ENCODE measurements at regions not wholly inside any gene's neighbourhood (a gene's known extent, or its start where the extent isn't known, plus 50 kb on each side); places are given as distances from the start of the nearest gene placed in this dataset.
"Not testable (repeated sequence)": the region's sequence is repeated elsewhere in the genome, so short reads cannot be mapped to it uniquely, and the experiment has no call there.

DNA sequence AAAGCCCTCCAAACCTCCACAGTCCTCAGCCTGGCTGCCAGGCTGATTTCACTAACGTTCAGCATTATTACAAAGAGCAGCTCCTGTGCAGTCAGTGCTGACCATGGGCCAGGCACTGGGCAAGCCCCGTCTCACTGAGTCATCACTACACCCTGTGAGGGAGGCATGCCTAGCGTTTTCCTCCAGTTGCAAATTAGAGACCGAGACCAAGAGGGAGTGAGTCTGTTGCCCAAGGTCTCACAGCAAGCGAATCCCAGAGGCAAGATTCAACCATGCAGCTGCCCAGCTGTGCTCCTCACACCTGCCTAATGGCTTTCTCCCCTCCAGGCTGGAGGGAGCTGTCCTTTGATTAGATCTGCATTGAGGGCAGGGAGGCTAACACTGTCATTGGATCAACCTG, 229.3 kb upstream of the LHX5 start:
- no peak for DNase-seq (ENCODE audit: low read depth)
- TF ChIP-seq, protein P1, sequence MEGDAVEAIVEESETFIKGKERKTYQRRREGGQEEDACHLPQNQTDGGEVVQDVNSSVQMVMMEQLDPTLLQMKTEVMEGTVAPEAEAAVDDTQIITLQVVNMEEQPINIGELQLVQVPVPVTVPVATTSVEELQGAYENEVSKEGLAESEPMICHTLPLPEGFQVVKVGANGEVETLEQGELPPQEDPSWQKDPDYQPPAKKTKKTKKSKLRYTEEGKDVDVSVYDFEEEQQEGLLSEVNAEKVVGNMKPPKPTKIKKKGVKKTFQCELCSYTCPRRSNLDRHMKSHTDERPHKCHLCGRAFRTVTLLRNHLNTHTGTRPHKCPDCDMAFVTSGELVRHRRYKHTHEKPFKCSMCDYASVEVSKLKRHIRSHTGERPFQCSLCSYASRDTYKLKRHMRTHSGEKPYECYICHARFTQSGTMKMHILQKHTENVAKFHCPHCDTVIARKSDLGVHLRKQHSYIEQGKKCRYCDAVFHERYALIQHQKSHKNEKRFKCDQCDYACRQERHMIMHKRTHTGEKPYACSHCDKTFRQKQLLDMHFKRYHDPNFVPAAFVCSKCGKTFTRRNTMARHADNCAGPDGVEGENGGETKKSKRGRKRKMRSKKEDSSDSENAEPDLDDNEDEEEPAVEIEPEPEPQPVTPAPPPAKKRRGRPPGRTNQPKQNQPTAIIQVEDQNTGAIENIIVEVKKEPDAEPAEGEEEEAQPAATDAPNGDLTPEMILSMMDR (conservative IDR thresholded peaks at IDR 0.05; ENCODE audit: low read depth, low read length), result no peak
- H3K4me3 ChIP-seq (ENCODE audit: low read length), result no peak overlapping the region

DNA sequence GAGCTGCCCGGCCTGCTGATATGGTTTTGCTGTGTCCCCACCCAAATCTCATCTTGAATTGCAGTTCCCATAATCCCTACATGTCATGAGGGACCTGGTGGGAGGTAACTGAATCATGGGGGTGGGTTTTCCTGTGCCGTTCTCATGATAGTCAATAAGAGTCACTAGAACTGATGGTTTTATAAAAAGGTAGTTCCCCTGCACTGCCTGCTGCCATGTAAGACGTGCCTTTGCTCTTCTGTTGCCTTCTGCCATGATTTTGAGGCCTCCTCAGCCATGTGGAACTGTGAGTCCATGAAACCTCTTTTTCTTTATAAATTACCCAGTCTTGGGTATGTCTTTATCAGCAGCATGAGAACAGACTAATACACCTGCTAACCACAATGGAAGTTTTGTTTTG, 228.3 kb upstream of the LHX5 start:
- H3K4me3 ChIP-seq (ENCODE audit: low read length); DNase-seq (ENCODE audit: low read depth): not testable (repeated sequence)

DNA sequence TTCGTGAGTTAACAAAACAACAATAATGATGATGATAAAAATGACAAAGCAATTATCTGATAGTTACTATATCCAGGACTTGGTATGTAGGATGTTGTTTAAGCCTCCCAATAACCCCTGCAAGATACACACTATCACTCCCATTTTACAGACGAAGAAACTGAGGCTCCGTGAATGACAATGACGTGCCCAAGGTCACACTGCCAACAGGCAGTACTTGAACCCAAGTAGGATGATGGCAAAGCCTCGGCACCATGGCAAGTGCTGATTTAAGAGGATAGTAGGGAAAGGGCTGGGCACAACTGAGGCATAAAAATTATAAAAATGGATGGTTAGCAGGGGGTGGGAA, 226.8 kb upstream of the LHX5 start:
- DNase-seq (ENCODE audit: low read depth), result no peak

DNA sequence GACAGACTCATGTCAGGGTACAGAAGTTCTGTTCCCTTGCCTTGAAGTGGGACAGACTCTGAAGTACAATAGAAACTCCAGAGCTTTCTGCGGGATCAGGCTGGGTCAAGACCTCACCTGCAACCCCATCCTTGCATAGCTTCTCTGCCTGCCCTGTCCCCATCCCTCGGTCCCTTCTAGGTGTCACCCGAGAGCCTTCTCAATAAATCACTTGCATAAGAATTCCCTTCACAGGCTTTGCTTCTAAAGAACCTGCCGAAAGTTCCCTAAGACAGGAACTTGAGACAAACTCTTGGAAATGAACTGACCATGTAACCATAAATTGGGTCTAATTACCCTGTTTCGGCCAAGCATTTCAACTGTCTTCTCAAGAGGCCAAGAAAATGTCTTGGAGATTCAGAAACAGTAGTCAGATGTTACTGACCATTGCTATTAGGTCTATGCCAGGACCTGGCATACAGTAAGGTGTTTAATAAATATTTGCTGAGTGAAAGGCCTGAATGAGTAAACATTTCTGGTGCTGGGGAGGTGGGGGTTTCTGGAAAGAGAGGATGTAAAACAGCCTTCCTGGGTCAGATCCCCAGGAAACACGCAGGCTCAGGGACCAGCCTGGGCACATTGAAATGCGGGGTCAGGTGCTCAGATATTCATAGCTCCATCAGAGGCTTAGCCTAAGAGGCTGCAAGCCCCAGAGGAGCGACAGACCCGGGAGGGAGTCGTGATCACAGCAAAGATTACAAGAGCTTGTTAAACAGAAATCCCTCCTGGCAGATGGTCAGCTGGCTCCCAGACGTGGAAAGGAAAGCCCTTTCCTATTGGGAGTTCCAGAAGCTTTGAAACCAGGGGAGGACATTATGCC, 226.2 kb upstream of the LHX5 start:
- no peak for DNase-seq (ENCODE audit: low read depth)
- H3K4me3 ChIP-seq (ENCODE audit: low read length), result no peak overlapping the region
- TF ChIP-seq, protein P1 (conservative IDR thresholded peaks at IDR 0.05; ENCODE audit: low read depth, low read length), result no peak

More for the DNA sequence above, 226.8 kb upstream of the LHX5 start:
- H3K4me3 ChIP-seq (ENCODE audit: low read length), result no peak overlapping the region
- TF ChIP-seq, protein P1 (conservative IDR thresholded peaks at IDR 0.05; ENCODE audit: low read depth, low read length), result no peak

DNA sequence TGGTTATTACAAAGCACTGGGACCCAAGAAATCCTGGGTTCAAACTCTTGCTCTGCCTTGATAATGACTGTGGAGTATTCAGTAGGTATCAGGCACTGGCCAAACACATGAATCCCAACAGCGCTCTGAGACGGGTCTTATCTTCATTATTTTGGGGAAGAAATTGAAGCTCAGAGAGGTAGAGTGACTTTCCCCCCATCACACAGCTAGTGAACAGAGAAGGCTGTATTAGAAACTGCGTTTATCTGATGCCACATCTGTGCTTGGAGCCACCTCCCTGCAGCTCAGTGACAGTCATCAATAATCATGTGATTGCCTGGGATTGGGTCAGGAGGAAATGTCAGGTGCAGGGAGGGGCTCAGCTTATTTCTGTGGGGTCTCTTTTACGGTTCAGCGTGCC, 225.4 kb upstream of the LHX5 start:
- no peak for DNase-seq (ENCODE audit: low read depth)
- H3K4me3 ChIP-seq (ENCODE audit: low read length), result no peak overlapping the region
- TF ChIP-seq, protein P1 (conservative IDR thresholded peaks at IDR 0.05; ENCODE audit: low read depth, low read length), result no peak

DNA sequence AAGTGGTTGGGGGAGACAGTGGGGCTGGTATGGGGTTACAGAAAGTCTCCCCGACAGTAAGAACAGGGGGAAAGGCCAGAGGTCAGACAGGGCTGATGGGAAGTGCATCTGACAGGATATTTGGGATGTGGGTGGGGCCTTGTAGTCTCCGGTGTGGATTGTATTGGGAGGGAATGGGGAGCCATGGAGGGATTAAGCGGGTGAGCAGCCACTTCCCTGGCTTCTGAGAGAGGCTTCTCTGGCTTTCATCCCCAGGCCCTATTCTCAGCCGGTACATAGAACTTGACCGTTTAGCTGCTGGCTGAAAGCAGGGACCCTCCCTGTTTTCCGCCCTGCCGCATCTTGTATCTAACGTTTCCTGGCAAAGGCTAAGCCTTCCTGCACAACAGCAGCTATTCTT, 222.0 kb upstream of the LHX5 start:
- H3K4me3 ChIP-seq (ENCODE audit: low read length), result no peak overlapping the region
- DNase-seq (ENCODE audit: low read depth), result no peak
- TF ChIP-seq, protein P1 (conservative IDR thresholded peaks at IDR 0.05; ENCODE audit: low read depth, low read length), result no peak

DNA sequence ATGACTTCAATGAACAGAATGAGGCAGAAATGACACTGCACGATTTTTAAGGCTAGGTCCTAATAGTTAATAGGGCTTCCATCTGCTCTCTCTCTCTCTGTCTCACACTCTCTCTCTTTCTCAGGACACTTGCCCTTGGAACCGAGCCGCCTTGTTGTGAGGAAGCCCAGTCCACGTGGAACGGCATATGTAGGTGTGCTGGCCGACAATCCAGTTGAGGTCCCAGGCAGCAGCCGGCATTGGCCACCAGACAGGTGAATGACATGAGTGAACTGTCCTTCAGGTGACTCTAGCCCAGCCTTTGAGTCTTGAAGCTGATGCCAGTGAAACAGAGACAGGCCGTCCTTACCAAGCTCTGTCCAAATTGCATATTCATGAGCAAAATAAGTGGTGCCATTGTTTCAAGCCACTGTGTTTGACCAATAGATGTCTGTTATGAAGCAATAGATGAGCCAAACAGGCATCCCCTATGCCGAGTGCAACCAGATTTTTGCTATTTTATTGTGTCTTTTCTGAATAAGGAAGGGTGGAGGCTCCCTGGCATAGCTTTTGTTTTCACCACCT, 217.5 kb upstream of the LHX5 start:
- no peak overlapping the region for H3K4me3 ChIP-seq (ENCODE audit: low read length)
- TF ChIP-seq, protein P1 (conservative IDR thresholded peaks at IDR 0.05; ENCODE audit: low read depth, low read length), result no peak
- no peak for DNase-seq (ENCODE audit: low read depth)
